OCI-LY7 (cell line): ENCODE measurements at regions not wholly inside any gene's neighbourhood (a gene's known extent, or its start where the extent isn't known, plus 50 kb on each side); places are given as distances from the start of the nearest gene placed in this dataset.

Experiments used
- BruUV-seq: library from RNA; stranded (reverse); fragments of 400-500 nt; replicated peaks from 2 replicates; lab custom pipeline; 2021; lab: Mats Ljungman, UMichigan
- CTCF ChIA-PET: fragments of 300-600 bp; sonication (Branson Sonifier 250); formaldehyde crosslinking; loops from one replicate; lab custom pipeline; 2022; ENCODE audit warnings: antibody characterized with exemption; ENCODE audit not compliant: unreplicated experiment; lab: Charles Lee
- POLR2A ChIA-PET: fragments of 300-600 bp; sonication (Branson Sonifier 250); formaldehyde crosslinking; loops from one replicate; lab custom pipeline; 2022; ENCODE audit warnings: antibody characterized with exemption; lab: Charles Lee
- DNase-seq: peaks from one replicate; pipeline ENCODE4 v3.0.0-alpha.2; 2015; ENCODE audit warnings: low spot score
- H2AFZ ChIP-seq: fragments of 200-600 bp; sonication (generic), shearing (Covaris generic); 2 replicates; pipeline ENCODE4 v1.6.1; 2014; ENCODE audit warnings: mild to moderate bottlenecking, antibody characterized with exemption, low read length, moderate library complexity
- H3K27ac ChIP-seq: fragments of 200-600 bp; sonication (generic); 2 replicates; pipeline ENCODE4 v1.5.1; 2014; ENCODE audit warnings: mixed run types, low read depth, mild to moderate bottlenecking, moderate library complexity, low read length, inconsistent platforms; ENCODE audit not compliant: poor library complexity, severe bottlenecking
- H3K36me3 ChIP-seq: fragments of 200-600 bp; sonication (generic); 2 replicates; pipeline ENCODE4 v1.6.1; 2014; ENCODE audit warnings: mild to moderate bottlenecking, antibody characterized with exemption, low read length, moderate library complexity, mixed read lengths; ENCODE audit not compliant: insufficient read depth
- H3K4me1 ChIP-seq: fragments of 200-600 bp; sonication (generic); 2 replicates; pipeline ENCODE4 v1.5.1; 2014; ENCODE audit warnings: mild to moderate bottlenecking, low read length; ENCODE audit not compliant: insufficient read depth, poor library complexity, severe bottlenecking
- H3K4me2 ChIP-seq: fragments of 200-600 bp; sonication (generic); 2 replicates; pipeline ENCODE4 v1.6.1; 2014; ENCODE audit warnings: mild to moderate bottlenecking, low read length
- H3K4me3 ChIP-seq: fragments of 200-600 bp; sonication (generic); 2 replicates; pipeline ENCODE4 v1.5.1; 2014; ENCODE audit warnings: mild to moderate bottlenecking, low read depth, low read length; ENCODE audit not compliant: poor library complexity, severe bottlenecking
- H3K79me2 ChIP-seq: fragments of 200-600 bp; sonication (generic); 2 replicates; pipeline ENCODE4 v1.6.1; 2016; ENCODE audit warnings: low read depth, mild to moderate bottlenecking, low read length, moderate library complexity, mixed read lengths; ENCODE audit not compliant: insufficient read depth
- H3K9me2 ChIP-seq: fragments of 200-600 bp; sonication (generic); 2 replicates; pipeline ENCODE4 v1.6.1; 2016; ENCODE audit warnings: mild to moderate bottlenecking, low read length, mixed read lengths; ENCODE audit not compliant: insufficient read depth
- H3K9me3 ChIP-seq: fragments of 200-600 bp; sonication (generic); 2 replicates; pipeline ENCODE4 v1.6.1; 2014; ENCODE audit warnings: mild to moderate bottlenecking, mixed run types, low read length, mixed read lengths
- H4K20me1 ChIP-seq: fragments of 200-600 bp; sonication (generic); 2 replicates; pipeline ENCODE4 v1.6.1; 2014; ENCODE audit warnings: mild to moderate bottlenecking, antibody characterized with exemption, low read length, moderate library complexity, mixed read lengths; ENCODE audit not compliant: insufficient read depth
- EZH2phosphoT487 ChIP-seq: fragments of 200-600 bp; sonication (generic); IDR thresholded peaks from 2 replicates; pipeline ENCODE4 v1.6.1; 2018; ENCODE audit warnings: low read depth, borderline replicate concordance, mild to moderate bottlenecking, mixed run types, antibody characterized with exemption, low read length, moderate library complexity, mixed read lengths
- intact Hi-C: fragments of 100-400 bp; cut with micrococcal nuclease; formaldehyde crosslinking; loops from one replicate; pipeline ENCODE4 v1.10.0; 2022; ENCODE audit not compliant: unreplicated experiment
- TF ChIP-seq, protein P1 (sequence below): fragments of 200-600 bp; sonication (generic); conservative IDR thresholded peaks from 2 replicates; pipeline ENCODE4 v1.5.1; 2014; ENCODE audit warnings: mild to moderate bottlenecking, antibody characterized with exemption, low read length, moderate library complexity, mixed read lengths

DNA sequence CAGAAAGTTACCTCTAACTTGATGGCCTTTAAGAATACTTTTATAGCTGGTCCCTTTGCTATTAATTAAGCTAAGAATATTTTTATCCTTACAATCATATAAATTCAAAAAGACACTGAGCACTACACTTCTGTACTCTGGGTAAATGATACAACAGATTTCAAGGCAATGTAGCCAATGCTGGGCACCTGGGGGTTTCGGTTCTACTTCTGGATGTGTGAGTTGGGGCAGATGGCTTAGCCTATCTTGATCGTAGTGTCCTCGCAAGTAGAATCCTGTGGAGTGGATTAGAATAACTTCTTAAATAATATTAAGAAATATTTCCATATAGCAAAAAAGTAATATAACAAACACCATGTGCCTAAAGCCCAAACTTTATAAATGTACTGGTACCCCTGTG is 96.9 kb upstream of the NT5E start:
- no peak for DNase-seq
- H4K20me1 ChIP-seq = no peaks in the 10 kb centered on the region
- no peak overlapping the region for H3K4me3 ChIP-seq
- TF ChIP-seq EZH2phosphoT487 = no peak
- TF ChIP-seq, protein P1, sequence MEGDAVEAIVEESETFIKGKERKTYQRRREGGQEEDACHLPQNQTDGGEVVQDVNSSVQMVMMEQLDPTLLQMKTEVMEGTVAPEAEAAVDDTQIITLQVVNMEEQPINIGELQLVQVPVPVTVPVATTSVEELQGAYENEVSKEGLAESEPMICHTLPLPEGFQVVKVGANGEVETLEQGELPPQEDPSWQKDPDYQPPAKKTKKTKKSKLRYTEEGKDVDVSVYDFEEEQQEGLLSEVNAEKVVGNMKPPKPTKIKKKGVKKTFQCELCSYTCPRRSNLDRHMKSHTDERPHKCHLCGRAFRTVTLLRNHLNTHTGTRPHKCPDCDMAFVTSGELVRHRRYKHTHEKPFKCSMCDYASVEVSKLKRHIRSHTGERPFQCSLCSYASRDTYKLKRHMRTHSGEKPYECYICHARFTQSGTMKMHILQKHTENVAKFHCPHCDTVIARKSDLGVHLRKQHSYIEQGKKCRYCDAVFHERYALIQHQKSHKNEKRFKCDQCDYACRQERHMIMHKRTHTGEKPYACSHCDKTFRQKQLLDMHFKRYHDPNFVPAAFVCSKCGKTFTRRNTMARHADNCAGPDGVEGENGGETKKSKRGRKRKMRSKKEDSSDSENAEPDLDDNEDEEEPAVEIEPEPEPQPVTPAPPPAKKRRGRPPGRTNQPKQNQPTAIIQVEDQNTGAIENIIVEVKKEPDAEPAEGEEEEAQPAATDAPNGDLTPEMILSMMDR = no peak
- POLR2A ChIA-PET = interaction anchor here (0.6 to 1.5 kb wide), 3 partner anchors 9 to 182 kb away, joined by 3 read pairs; no protein-coding TSS in a partner anchor
- no peak overlapping the region for H3K4me2 ChIP-seq
- no peaks in the 10 kb centered on the region for H3K79me2 ChIP-seq
- no peaks in the 10 kb centered on the region for H3K9me2 ChIP-seq
- BruUV-seq = no TSS peak
- intact Hi-C loops = loop anchor here (10.0 kb wide), 1 partner anchor 322 kb away; no protein-coding TSS in a partner anchor
- H3K36me3 ChIP-seq = no peaks in the 10 kb centered on the region
- CTCF ChIA-PET = interaction anchor here (0.9 kb wide), 1 partner anchor 130 kb away, joined by 4 read pairs; no protein-coding TSS in a partner anchor
- H3K4me1 ChIP-seq = no peaks in the 10 kb centered on the region
- H3K27ac ChIP-seq = no peak overlapping the region
- H2AFZ ChIP-seq = no peak overlapping the region
- no peaks in the 10 kb centered on the region for H3K9me3 ChIP-seq

DNA sequence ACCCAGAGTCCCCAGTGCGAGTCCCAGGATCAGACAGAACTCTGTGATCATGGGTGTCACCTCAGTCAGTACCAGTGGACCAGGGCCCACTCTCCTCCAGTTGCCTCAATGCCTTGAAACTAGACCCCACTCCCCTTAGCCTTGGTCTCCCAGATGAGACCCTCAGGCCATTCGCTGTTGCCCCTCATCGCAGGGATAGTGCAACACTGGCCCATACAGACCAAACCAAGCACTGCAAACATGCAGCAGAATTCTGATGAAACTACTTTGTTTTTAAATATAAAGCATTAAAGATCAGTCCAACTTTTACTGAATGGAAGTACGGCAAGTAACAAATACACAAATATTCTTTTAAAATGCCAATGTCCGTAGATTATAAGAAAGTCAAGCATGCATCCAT is 101.2 kb upstream of the NT5E start:
- H2AFZ ChIP-seq = no peak overlapping the region
- H3K27ac ChIP-seq = no peak overlapping the region
- H3K4me1 ChIP-seq = no peaks in the 10 kb centered on the region
- intact Hi-C loops = no loop called here
- DNase-seq = no peak
- ChIA-PET CTCF (no interaction called here), POLR2A (no interaction called here)
- no peaks in the 10 kb centered on the region for H3K36me3 ChIP-seq
- BruUV-seq = no TSS peak
- no peak overlapping the region for H3K4me2 ChIP-seq
- no peaks in the 10 kb centered on the region for H4K20me1 ChIP-seq
- TF ChIP-seq, protein P1 = no peak
- no peak for TF ChIP-seq EZH2phosphoT487
- H3K79me2 ChIP-seq = no peaks in the 10 kb centered on the region
- H3K9me3 ChIP-seq = no peaks in the 10 kb centered on the region
- no peak overlapping the region for H3K4me3 ChIP-seq
- H3K9me2 ChIP-seq = no peaks in the 10 kb centered on the region

DNA sequence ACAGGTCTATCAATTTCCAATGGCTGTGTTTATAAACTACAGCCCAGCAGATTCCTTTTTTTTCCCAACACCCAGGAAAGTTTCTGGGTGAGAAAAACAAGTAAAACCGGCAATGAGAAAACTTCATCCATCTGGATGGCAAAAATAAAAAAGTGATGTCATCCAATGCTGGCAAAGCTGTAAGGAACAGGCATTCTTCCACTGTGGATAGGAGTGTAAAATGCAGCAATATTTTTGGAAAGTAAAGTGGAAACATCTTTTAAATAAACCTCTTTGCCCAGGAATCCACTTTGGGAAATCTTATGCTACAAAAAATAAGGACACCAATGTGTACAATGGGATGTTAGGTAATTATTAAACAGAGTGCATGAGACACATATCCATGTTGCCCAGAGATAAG is 102.1 kb upstream of the NT5E start:
- H3K9me2 ChIP-seq = no peaks in the 10 kb centered on the region
- no peaks in the 10 kb centered on the region for H4K20me1 ChIP-seq
- H3K79me2 ChIP-seq = no peaks in the 10 kb centered on the region
- H2AFZ ChIP-seq = no peak overlapping the region
- no peaks in the 10 kb centered on the region for H3K36me3 ChIP-seq
- BruUV-seq = no TSS peak
- DNase-seq = no peak
- H3K4me1 ChIP-seq = no peaks in the 10 kb centered on the region
- no peak overlapping the region for H3K4me2 ChIP-seq
- H3K27ac ChIP-seq = no peak overlapping the region
- TF ChIP-seq EZH2phosphoT487 = no peak
- TF ChIP-seq, protein P1 = no peak
- no peaks in the 10 kb centered on the region for H3K9me3 ChIP-seq
- ChIA-PET CTCF (no interaction called here), POLR2A (no interaction called here)
- H3K4me3 ChIP-seq = no peak overlapping the region
- intact Hi-C loops = no loop called here
